Smooth muscle cell (in vitro differentiated cells): ENCODE measurements at regions not wholly inside any gene's neighbourhood (a gene's known extent, or its start where the extent isn't known, plus 50 kb on each side); places are given as distances from the start of the nearest gene placed in this dataset.

Source experiments
- DNase-seq: peaks from one replicate; lab custom pipeline; 2025; ENCODE audit not compliant: unreplicated experiment; lab: John Stamatoyannopoulos, UW
- H2AFZ ChIP-seq: fragments of 200-600 bp; sonication (generic); 2 replicates; pipeline ENCODE4 v1.6.0; 2016; ENCODE audit warnings: antibody characterized with exemption, low read depth, mild to moderate bottlenecking
- H3F3A ChIP-seq: fragments of 200-600 bp; sonication (generic); 2 replicates; pipeline ENCODE4 v1.6.0; 2017; ENCODE audit warnings: antibody characterized with exemption, low read depth
- H3K27ac ChIP-seq: fragments of 200-600 bp; sonication (generic); 2 replicates; pipeline ENCODE4 v1.5.1; 2016; ENCODE audit warnings: low read depth, mild to moderate bottlenecking
- H3K27me3 ChIP-seq: fragments of 200-600 bp; sonication (generic); 2 replicates; pipeline ENCODE4 v1.6.1; 2016; ENCODE audit warnings: low read depth, mild to moderate bottlenecking
- H3K36me3 ChIP-seq: fragments of 200-600 bp; sonication (generic); 2 replicates; pipeline ENCODE4 v1.5.1; 2016; ENCODE audit warnings: low read depth
- H3K4me1 ChIP-seq: fragments of 200-600 bp; sonication (generic); 2 replicates; pipeline ENCODE4 v1.5.1; 2016; ENCODE audit warnings: low read depth
- H3K4me2 ChIP-seq: fragments of 200-600 bp; sonication (generic); 2 replicates; pipeline ENCODE4 v1.6.0; 2016; ENCODE audit warnings: mild to moderate bottlenecking
- H3K4me3 ChIP-seq: fragments of 200-600 bp; sonication (generic); 2 replicates; pipeline ENCODE4 v1.5.1; 2016; ENCODE audit warnings: mild to moderate bottlenecking
- H3K79me2 ChIP-seq: fragments of 200-600 bp; sonication (generic); 2 replicates; pipeline ENCODE4 v1.6.0; 2016; ENCODE audit warnings: low read depth, mild to moderate bottlenecking
- H3K9ac ChIP-seq: fragments of 200-600 bp; sonication (generic); 2 replicates; pipeline ENCODE4 v1.6.0; 2016; ENCODE audit warnings: low read depth
- H3K9me3 ChIP-seq: fragments of 200-600 bp; sonication (generic); replicated peaks from 2 replicates; pipeline ENCODE4 v1.5.1; 2016; ENCODE audit warnings: low read depth
- H4K20me1 ChIP-seq: fragments of 200-600 bp; sonication (generic); 2 replicates; pipeline ENCODE4 v1.6.0; 2016; ENCODE audit warnings: low read depth
- CTCF ChIP-seq: fragments of 200-600 bp; sonication (generic); IDR thresholded peaks from 2 replicates; pipeline ENCODE4 v1.5.1; 2017; ENCODE audit warnings: borderline replicate concordance, mild to moderate bottlenecking, antibody characterized with exemption; ENCODE audit not compliant: insufficient read depth, poor library complexity, severe bottlenecking
- WGBS: methylation state at CpG from one replicate; pipeline ENCODE4 v1.1.7; 2016; ENCODE audit warnings: low lambda C conversion rate; 5-methylcytosine and 5-hydroxymethylcytosine counted together

- no peak for DNase-seq
- H3K9me3 ChIP-seq, result no peaks in the 10 kb centered on the region
- peaks cover 4% of the 10 kb centered on the region for H3F3A ChIP-seq
- no peak overlapping the region for H3K4me3 ChIP-seq
- no peaks in the 10 kb centered on the region for H4K20me1 ChIP-seq
- no peak overlapping the region for H2AFZ ChIP-seq
- H3K4me2 ChIP-seq, result no peak overlapping the region
- no peaks in the 10 kb centered on the region for H3K36me3 ChIP-seq
- no peak for TF ChIP-seq CTCF
- peaks cover 8% of the 10 kb centered on the region for H3K4me1 ChIP-seq
- H3K27ac ChIP-seq, result no peak overlapping the region
- no peaks in the 10 kb centered on the region for H3K79me2 ChIP-seq
- H3K27me3 ChIP-seq, result no peaks in the 10 kb centered on the region
- no peak overlapping the region for H3K9ac ChIP-seq
Observed at GRCh38 chr15:69896606-69897005, 201.1 kb downstream of the TLE3 start.

- no peak for DNase-seq
- H3F3A ChIP-seq, result peaks cover 4% of the 10 kb centered on the region
- TF ChIP-seq CTCF, result no peak
- no peak overlapping the region for H3K4me3 ChIP-seq
- WGBS, result 94% methylated on average over 4 of the region's 4 CpGs
- no peak overlapping the region for H3K4me2 ChIP-seq
- no peak overlapping the region for H2AFZ ChIP-seq
- no peak overlapping the region for H3K27ac ChIP-seq
- H3K9ac ChIP-seq, result no peak overlapping the region
- peaks cover 8% of the 10 kb centered on the region for H3K4me1 ChIP-seq
- no peaks in the 10 kb centered on the region for H4K20me1 ChIP-seq
- no peaks in the 10 kb centered on the region for H3K9me3 ChIP-seq
- no peaks in the 10 kb centered on the region for H3K79me2 ChIP-seq
- H3K27me3 ChIP-seq, result no peaks in the 10 kb centered on the region
- H3K36me3 ChIP-seq, result no peaks in the 10 kb centered on the region
Observed at GRCh38 chr15:69897061-69897460, 200.7 kb downstream of the TLE3 start.

GRCh38 chr15:69897471-69898237 is 200.1 kb downstream of the TLE3 start:
- no peaks in the 10 kb centered on the region for H3K79me2 ChIP-seq
- no peak overlapping the region for H2AFZ ChIP-seq
- 87% methylated on average over 9 of the region's 9 CpGs for WGBS
- no peaks in the 10 kb centered on the region for H4K20me1 ChIP-seq
- no peak for TF ChIP-seq CTCF
- no peaks in the 10 kb centered on the region for H3K27me3 ChIP-seq
- peaks cover 8% of the 10 kb centered on the region for H3K4me1 ChIP-seq
- no peak overlapping the region for H3K4me2 ChIP-seq
- H3K4me3 ChIP-seq, result no peak overlapping the region
- H3K36me3 ChIP-seq, result no peaks in the 10 kb centered on the region
- no peak overlapping the region for H3K9ac ChIP-seq
- no peak for DNase-seq
- H3K9me3 ChIP-seq, result no peaks in the 10 kb centered on the region
- H3K27ac ChIP-seq, result no peak overlapping the region
- H3F3A ChIP-seq, result peaks cover 4% of the 10 kb centered on the region

- H3K4me3 ChIP-seq, result no peak overlapping the region
- no peak overlapping the region for H3K9ac ChIP-seq
- H3K4me2 ChIP-seq, result no peak overlapping the region
- peaks cover 4% of the 10 kb centered on the region for H3F3A ChIP-seq
- 94% methylated on average over 2 of the region's 2 CpGs for WGBS
- no peaks in the 10 kb centered on the region for H4K20me1 ChIP-seq
- H3K27ac ChIP-seq, result no peak overlapping the region
- H3K4me1 ChIP-seq, result peaks cover 8% of the 10 kb centered on the region
- H3K79me2 ChIP-seq, result no peaks in the 10 kb centered on the region
- no peaks in the 10 kb centered on the region for H3K36me3 ChIP-seq
- no peaks in the 10 kb centered on the region for H3K9me3 ChIP-seq
- no peak overlapping the region for H2AFZ ChIP-seq
- no peak for DNase-seq
- TF ChIP-seq CTCF, result no peak
- no peaks in the 10 kb centered on the region for H3K27me3 ChIP-seq
Observed at GRCh38 chr15:69898243-69898642, 199.5 kb downstream of the TLE3 start.
